IPS DF 6.9 (cell line): ENCODE measurements at regions not wholly inside any gene's neighbourhood (a gene's known extent, or its start where the extent isn't known, plus 50 kb on each side); places are given as distances from the start of the nearest gene placed in this dataset.
"Not testable (repeated sequence)": the region's sequence is repeated elsewhere in the genome, so short reads cannot be mapped to it uniquely, and the experiment has no call there.

ENCODE experiments used
- DNase-seq: peaks from one replicate; pipeline ENCODE4 v3.0.0-alpha.2; 2013; ENCODE audit warnings: low read depth, low spot score
- H3K27ac ChIP-seq: one replicate; pipeline ENCODE4 v1.5.1; 2013; ENCODE audit warnings: low read length, control low read depth
- H3K27me3 ChIP-seq: 2 replicates; pipeline ENCODE4 v1.6.1; 2013; ENCODE audit warnings: mild to moderate bottlenecking, low read length; ENCODE audit not compliant: control insufficient read depth, insufficient read depth
- H3K36me3 ChIP-seq: 2 replicates; pipeline ENCODE4 v1.6.1; 2013; ENCODE audit warnings: low read length; ENCODE audit not compliant: control insufficient read depth, insufficient read depth
- H3K4me1 ChIP-seq: 2 replicates; pipeline ENCODE4 v1.6.1; 2013; ENCODE audit warnings: low read length; ENCODE audit not compliant: control insufficient read depth, insufficient read depth
- H3K4me3 ChIP-seq: 2 replicates; pipeline ENCODE4 v1.5.1; 2013; ENCODE audit warnings: mild to moderate bottlenecking, low read length
- H3K9me3 ChIP-seq: 2 replicates; pipeline ENCODE4 v1.6.1; 2013; ENCODE audit warnings: low read length, inconsistent platforms; ENCODE audit not compliant: control insufficient read depth, insufficient read depth
- WGBS: extraction: QIAGEN DNeasy Blood & Tissue Kit; methylation state at CpG from one replicate; pipeline ENCODE4 v1.1.7; 2013; ENCODE audit warnings: mixed read lengths, missing lambda C conversion rate; ENCODE audit not compliant: insufficient read length, insufficient coverage; 5-methylcytosine and 5-hydroxymethylcytosine counted together

- H3K27ac ChIP-seq, result no peak overlapping the region
- DNase-seq, result no peak
- H3K4me3 ChIP-seq, result no peak overlapping the region
- H3K27me3 ChIP-seq, result no peaks in the 10 kb centered on the region
- no CpG with 5 or more reads among the region's 2 CpGs for WGBS
- no peaks in the 10 kb centered on the region for H3K36me3 ChIP-seq
- peaks cover 1% of the 10 kb centered on the region for H3K9me3 ChIP-seq
- H3K4me1 ChIP-seq, result no peaks in the 10 kb centered on the region
Observed at GRCh38 chr16:8088820-8089338, 501.4 kb downstream of the TMEM114 start.

- no CpG with 5 or more reads among the region's 5 CpGs for WGBS
- H3K36me3 ChIP-seq, result no peaks in the 10 kb centered on the region
- no peak overlapping the region for H3K27ac ChIP-seq
- H3K4me3 ChIP-seq, result no peak overlapping the region
- H3K9me3 ChIP-seq, result no peaks in the 10 kb centered on the region; the same call in 1 of the 2 replicates
- DNase-seq, result no peak
- no peaks in the 10 kb centered on the region for H3K27me3 ChIP-seq
- no peaks in the 10 kb centered on the region for H3K4me1 ChIP-seq
Observed at GRCh38 chr16:8087597-8088289, 502.6 kb downstream of the TMEM114 start.

GRCh38 chr16:8087146-8087545, 503.2 kb downstream of the TMEM114 start:
- Histone ChIP-seq H3K36me3 (no peaks in the 10 kb centered on the region), H3K9me3 (peaks cover 2% of the 10 kb centered on the region; the same call in 1 of the 2 replicates), H3K27ac (no peak overlapping the region), H3K4me1 (no peaks in the 10 kb centered on the region), H3K4me3 (no peak overlapping the region), H3K27me3 (no peaks in the 10 kb centered on the region)
- DNase-seq, result no peak
- whole genome bisulfite sequencing, result no CpG with 5 or more reads among the region's 2 CpGs

- H3K4me3 ChIP-seq, result no peak overlapping the region
- H3K36me3 ChIP-seq, result no peaks in the 10 kb centered on the region
- DNase-seq, result no peak
- H3K27ac ChIP-seq, result no peak overlapping the region
- WGBS, result no CpG with 5 or more reads among the region's 2 CpGs
- no peaks in the 10 kb centered on the region; the same call in 1 of the 2 replicates for H3K4me1 ChIP-seq
- no peaks in the 10 kb centered on the region for H3K27me3 ChIP-seq
- H3K9me3 ChIP-seq, result 0 out of 2 replicates have a peak, but pooled peaks cover 2% of the 10 kb centered on the region
Observed at GRCh38 chr16:8084882-8085281, 505.4 kb downstream of the TMEM114 start.

GRCh38 chr16:8084302-8084701, 506.0 kb downstream of the TMEM114 start:
- no peak overlapping the region for H3K27ac ChIP-seq
- DNase-seq, result no peak
- H3K36me3 ChIP-seq, result no peaks in the 10 kb centered on the region
- no peaks in the 10 kb centered on the region; the same call in 1 of the 2 replicates for H3K4me1 ChIP-seq
- no CpG with 5 or more reads among the region's 1 CpG for WGBS
- H3K4me3 ChIP-seq, result no peak overlapping the region
- 0 out of 2 replicates have a peak, but pooled peaks cover 2% of the 10 kb centered on the region for H3K9me3 ChIP-seq
- no peaks in the 10 kb centered on the region for H3K27me3 ChIP-seq

GRCh38 chr16:8083560-8083959, 506.8 kb downstream of the TMEM114 start:
- 0 out of 2 replicates have a peak, but pooled peaks cover 2% of the 10 kb centered on the region for H3K9me3 ChIP-seq
- no peaks in the 10 kb centered on the region for H3K27me3 ChIP-seq
- no peaks in the 10 kb centered on the region for H3K36me3 ChIP-seq
- H3K27ac ChIP-seq, result no peak overlapping the region
- no CpG with 5 or more reads among the region's 4 CpGs for WGBS
- no peak overlapping the region for H3K4me3 ChIP-seq
- DNase-seq, result no peak
- no peaks in the 10 kb centered on the region; the same call in 1 of the 2 replicates for H3K4me1 ChIP-seq

GRCh38 chr16:8080817-8081216, 509.5 kb downstream of the TMEM114 start:
- Histone ChIP-seq H3K36me3 (no peaks in the 10 kb centered on the region), H3K27me3 (no peaks in the 10 kb centered on the region), H3K4me1 (no peaks in the 10 kb centered on the region; the same call in 1 of the 2 replicates), H3K27ac (no peak overlapping the region), H3K9me3 (0 out of 2 replicates have a peak, but pooled peaks cover 2% of the 10 kb centered on the region), H3K4me3 (no peak overlapping the region)
- no CpG with 5 or more reads among the region's 3 CpGs for whole genome bisulfite sequencing
- no peak for DNase-seq

- H3K27ac ChIP-seq, result no peak overlapping the region
- H3K4me1 ChIP-seq, result no peaks in the 10 kb centered on the region; the same call in 1 of the 2 replicates
- H3K36me3 ChIP-seq, result no peaks in the 10 kb centered on the region
- no peak for DNase-seq
- H3K27me3 ChIP-seq, result no peaks in the 10 kb centered on the region
- H3K4me3 ChIP-seq, result no peak overlapping the region
- WGBS, result no CpG with 5 or more reads among the region's 5 CpGs
- H3K9me3 ChIP-seq, result peaks cover 2% of the 10 kb centered on the region
Observed at GRCh38 chr16:8075271-8075670, 515.0 kb downstream of the TMEM114 start.

GRCh38 chr16:8070506-8070905, 519.8 kb downstream of the TMEM114 start:
- Histone ChIP-seq H3K9me3 (peaks cover 5% of the 10 kb centered on the region), H3K4me1 (no peaks in the 10 kb centered on the region), H3K36me3 (no peaks in the 10 kb centered on the region), H3K27me3 (no peaks in the 10 kb centered on the region), H3K4me3 (no peak overlapping the region), H3K27ac (no peak overlapping the region)
- WGBS, result no CpG with 5 or more reads among the region's 2 CpGs
- no peak for DNase-seq

GRCh38 chr16:8068225-8068624, 522.1 kb downstream of the TMEM114 start:
- H3K4me1 ChIP-seq, DNase-seq, H3K27ac ChIP-seq, H3K9me3 ChIP-seq, H3K4me3 ChIP-seq, H3K36me3 ChIP-seq, H3K27me3 ChIP-seq: not testable (repeated sequence)
- no CpG with 5 or more reads among the region's 3 CpGs for WGBS

- no CpG with 5 or more reads among the region's 4 CpGs for WGBS
- peaks cover 4% of the 10 kb centered on the region for H3K9me3 ChIP-seq
- DNase-seq, result no peak
- no peaks in the 10 kb centered on the region for H3K4me1 ChIP-seq
- no peak overlapping the region for H3K4me3 ChIP-seq
- H3K27ac ChIP-seq, result no peak overlapping the region
- no peaks in the 10 kb centered on the region for H3K36me3 ChIP-seq
- no peaks in the 10 kb centered on the region for H3K27me3 ChIP-seq
Observed at GRCh38 chr16:8063159-8063558, 527.2 kb downstream of the TMEM114 start.
